HG03457 (cell line): ENCODE measurements at regions not wholly inside any gene's neighbourhood (a gene's known extent, or its start where the extent isn't known, plus 50 kb on each side); places are given as distances from the start of the nearest gene placed in this dataset.

Experiments
- ATAC-seq: cut with Tn5 transposase; IDR thresholded peaks from one replicate; pipeline ENCODE4 v1.9.1; 2021; ENCODE audit warnings: moderate number of reproducible peaks; ENCODE audit not compliant: unreplicated experiment

DNA sequence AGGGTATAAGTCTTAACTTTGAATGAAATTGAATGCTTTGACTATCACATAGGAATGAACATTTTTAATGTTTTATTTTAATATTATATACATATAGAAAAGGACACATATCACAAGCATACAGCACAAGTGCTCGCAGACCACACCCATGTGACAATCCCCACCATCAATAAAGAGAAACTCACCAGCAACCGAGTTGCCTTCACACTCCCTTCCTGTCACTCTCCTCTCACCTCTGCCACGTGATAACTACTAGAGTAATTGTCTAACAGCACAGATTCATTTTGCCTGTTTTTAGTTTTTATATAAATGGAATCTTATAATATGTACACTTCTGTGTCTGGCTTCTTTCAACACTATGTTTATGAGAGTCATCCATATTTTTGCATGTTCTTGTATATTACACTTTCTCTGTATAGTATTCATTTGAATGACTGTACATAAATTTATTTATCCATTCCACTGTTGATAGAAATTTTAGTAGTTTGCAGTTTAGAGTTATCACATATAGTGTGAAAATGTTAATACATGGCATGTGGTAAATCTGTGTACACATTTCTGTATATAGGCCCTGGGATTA lies 304.9 kb upstream of the DUSP10 start:
- ATAC-seq: no peak

- no peak for ATAC-seq
These were observed 303.9 kb upstream of the DUSP10 start for GRCh38 chr1:222045786-222046185.

- ATAC-seq: no peak
These were observed 303.3 kb upstream of the DUSP10 start for GRCh38 chr1:222045236-222045635.

- ATAC-seq: no peak
These were observed 301.8 kb upstream of the DUSP10 start for GRCh38 chr1:222043444-222044292.

DNA sequence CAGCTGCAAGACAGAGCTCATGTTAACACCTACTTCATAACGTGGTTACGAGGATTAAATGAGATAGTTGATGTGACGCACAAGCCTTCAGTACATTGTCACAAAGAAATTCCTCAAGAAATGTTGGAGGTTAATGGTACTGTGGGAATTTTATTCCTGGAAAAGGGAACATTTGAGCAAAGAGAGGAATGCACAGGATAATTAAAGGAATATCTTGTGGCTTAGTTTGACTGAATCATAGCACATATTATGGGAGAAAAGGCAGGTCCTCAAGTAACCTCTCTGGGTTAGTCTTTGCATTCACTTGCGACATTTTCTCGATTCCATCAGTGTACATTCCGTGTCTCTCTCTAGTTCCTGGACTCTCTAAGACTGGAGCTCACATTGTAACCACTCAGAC lies 300.2 kb upstream of the DUSP10 start:
- ATAC-seq: no peak

DNA sequence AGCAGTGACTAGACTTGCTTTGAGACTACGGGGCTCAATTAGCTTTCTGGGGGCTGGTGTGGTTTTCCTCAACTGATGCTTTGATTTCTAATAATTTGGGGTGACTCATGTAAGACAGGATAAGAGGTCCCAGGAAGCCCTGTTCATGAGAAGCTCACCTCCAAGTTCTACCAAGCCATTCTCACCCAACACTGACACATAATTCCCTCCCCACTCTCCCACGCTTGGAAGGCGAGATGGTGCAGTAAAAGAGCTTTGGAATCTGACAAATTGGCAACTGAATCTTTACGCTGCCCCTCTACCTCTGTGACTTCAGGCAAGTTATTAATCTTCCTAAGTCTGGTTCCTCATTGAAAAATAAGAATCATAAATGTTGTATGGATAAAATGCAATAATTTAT lies 299.1 kb upstream of the DUSP10 start:
- no peak for ATAC-seq

DNA sequence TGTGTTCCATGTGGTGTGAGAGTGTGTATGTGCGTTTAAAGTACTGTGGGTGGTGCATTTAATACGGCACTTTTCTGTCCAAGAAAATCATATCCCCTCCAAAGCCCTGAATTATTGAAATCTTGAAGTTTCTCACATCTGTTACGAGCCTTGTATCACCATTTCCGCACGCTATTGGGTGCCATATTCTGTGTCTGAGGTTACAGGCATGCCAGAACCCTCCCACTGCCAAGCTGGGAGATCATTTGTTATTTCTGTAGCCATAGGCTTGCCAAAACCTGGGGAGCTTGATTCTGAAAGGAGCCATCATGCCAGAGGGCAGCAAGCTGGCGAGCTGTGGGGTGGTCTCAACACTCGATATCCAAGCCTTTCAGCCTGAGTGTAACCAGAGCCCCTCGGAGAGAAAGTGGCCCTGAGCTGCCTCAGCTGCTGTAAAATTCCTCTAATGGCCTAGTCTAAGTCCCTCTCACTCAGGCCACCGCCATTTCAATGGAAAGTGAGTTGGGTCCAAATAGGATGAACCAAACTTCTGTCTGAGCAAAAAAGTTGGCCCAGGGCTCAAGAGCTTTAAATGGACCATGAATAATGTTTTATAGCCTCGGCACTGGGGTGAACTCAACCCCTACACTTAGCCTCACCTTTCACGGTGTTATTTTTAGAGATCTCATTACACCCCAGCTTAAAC lies 298.4 kb upstream of the DUSP10 start:
- no peak for ATAC-seq

DNA sequence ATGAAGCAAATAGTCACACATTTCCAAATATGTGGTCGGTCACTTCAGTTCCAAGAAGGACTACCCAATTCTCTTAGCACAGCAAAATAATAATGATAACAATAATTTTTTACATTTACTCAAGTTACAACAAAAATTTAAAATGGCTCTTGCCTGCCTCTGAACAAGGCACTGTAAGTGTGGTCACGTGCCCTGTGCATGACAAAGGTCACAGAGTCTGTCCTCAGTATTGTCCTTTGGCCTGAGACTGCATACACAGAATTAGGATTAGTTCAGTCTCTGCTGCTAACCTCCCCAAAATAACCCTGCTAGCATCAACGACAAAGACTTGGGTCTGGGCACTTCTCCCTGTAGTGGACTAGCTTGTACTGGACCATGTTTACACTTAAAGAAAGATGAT lies 297.1 kb upstream of the DUSP10 start:
- no peak for ATAC-seq

DNA sequence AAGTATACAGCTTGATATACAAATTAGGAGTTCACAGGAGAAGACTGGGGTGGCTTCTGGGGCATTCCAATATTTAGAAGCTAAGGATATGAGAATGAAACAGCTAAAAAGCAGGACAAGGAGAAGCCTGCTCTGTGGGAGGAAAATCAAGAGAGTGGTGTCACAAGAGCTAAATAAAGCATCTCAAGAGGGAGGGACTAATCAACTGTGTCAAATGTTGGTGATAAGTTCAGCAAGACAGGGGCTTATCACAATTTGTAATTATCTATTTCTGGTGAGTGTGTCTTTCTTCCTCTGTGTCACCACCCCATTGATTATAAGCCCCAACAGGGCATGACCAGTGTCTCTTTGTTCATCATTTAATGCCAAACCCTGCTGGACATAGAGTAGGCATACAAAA lies 295.8 kb upstream of the DUSP10 start:
- no peak for ATAC-seq

- ATAC-seq: no peak
These were observed 292.9 kb upstream of the DUSP10 start for GRCh38 chr1:222034790-222035189.

DNA sequence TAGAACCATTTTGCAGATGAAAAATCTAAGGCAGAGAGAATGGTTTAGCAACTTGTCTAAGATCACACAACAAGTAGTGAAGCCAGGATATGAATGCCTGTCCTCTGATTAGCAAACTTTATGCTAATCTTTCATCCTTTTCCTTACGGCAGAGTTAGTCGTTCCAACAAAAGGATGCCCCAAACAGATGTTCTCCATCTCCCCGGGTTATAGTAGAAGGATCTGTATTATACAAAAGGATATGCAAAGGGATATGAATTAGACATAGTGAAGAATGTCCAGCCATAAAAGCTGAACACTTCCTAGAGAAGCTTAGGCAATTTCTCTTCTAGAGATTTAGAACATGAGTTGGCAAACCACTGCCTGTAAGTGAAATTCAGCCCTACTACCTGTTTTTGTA lies 291.6 kb upstream of the DUSP10 start:
- ATAC-seq: no peak

DNA sequence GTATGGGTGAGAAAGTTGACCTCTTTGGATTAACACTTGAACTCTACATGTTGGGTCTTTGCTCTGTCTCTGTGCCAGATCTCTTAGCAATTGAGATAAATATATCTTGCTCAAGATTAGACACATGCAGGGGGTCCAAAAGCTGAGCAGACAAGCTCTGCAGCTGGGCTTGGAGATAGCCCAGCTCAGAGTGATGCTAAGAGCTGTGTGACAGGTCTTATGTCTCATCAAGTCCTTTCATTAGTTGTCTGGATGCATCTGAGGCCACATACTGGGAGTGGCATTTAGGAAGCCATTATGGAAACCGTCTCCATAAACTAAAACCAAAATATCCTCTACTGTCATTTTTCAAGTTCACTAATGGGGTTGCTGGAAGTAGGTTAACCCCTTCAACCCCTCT lies 289.4 kb upstream of the DUSP10 start:
- ATAC-seq: no peak

DNA sequence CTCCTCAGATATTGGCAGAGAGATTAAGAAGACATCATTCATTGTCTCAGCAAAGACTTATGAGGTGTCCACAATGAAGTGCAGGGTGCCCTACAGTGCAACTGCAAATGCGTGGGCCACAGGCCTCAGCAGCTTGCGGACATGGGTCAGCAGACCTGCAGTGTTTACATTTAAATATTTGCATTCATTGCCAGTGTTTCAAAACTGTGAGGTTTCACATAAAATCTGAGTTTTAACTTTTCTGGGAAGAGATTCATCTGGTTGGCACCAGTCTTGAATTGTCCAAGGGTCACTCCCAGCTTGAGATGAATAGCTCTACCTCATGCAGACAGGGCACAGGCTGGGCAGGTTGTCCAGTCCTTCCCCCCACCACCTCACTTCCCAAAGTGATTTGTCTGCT lies 286.8 kb upstream of the DUSP10 start:
- no peak for ATAC-seq

DNA sequence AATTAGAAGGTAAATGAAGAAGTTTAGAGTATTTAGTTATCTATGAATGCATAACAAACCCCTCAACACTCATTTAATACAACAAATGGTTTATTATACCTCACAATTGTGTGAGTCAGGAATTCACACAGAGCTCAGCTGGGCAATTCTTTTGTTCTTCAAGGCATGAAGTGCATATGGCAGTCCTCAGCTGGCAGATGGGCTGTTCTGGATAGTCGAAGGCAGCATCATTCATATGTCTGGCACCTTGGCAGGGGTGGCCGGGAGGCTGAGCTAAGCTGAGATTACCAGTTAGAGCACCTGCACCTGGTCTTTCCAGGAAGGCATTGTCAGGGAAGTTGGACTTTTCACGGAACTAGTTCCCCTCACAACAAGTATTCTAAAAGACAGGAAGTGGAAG lies 286.2 kb upstream of the DUSP10 start:
- no peak for ATAC-seq

DNA sequence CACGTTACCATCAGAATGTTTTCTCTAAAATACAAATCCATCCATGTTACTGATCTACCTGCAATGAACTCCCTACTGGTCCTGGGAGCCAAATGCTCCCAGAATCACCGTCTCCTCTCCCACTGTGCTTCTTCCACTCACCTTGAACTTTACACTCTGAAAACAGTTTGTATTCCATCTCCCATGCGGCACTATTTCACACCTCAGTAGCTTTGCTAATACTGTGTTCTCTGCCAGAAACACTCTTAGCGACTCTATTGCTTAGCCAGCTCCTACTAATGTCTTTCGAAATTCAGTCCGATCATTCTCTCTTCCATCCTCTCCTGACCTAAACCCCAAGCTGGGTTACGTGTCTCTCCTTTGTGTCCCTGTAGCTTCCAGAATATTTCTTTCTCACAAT lies 284.4 kb upstream of the DUSP10 start:
- no peak for ATAC-seq

- ATAC-seq: no peak
These were observed 281.1 kb upstream of the DUSP10 start for GRCh38 chr1:222023025-222023424.

DNA sequence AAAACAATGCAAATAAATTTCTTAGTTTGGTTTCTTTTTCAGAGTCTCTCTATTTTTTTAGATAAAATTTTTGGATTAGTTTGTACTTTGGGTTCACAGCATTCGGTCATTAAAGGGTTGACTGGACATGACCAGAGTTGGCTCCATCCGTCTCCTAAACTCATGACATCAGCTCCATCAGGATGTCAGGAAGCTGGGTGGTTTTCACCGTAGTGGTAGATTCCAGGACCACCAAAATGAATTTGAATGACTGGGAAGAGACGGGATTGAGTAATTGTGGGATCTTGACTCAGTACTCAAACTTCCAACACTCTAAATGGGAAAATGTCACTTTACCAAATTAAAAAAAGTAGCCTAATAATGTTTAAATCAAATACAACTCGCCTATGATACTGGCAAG lies 279.2 kb upstream of the DUSP10 start:
- ATAC-seq: no peak

DNA sequence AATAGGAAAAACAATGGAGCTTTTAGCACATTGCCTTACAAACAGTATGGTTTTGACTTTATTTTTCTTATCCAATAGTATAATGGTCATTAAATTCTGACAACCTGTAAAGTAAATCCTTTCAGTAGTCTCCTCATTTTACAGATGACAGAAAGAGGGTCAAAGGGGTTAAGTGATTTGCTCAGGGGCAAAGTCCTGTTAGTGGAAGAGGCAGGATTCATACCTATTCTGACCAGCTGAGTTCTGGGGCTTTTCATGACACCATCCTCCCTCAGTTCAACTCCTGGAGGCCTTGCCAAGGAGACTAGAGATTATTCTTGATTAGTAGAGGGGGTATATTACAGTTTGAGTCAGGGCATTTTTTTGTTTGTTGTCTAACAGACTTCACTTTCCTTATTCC lies 278.7 kb upstream of the DUSP10 start:
- no peak for ATAC-seq

DNA sequence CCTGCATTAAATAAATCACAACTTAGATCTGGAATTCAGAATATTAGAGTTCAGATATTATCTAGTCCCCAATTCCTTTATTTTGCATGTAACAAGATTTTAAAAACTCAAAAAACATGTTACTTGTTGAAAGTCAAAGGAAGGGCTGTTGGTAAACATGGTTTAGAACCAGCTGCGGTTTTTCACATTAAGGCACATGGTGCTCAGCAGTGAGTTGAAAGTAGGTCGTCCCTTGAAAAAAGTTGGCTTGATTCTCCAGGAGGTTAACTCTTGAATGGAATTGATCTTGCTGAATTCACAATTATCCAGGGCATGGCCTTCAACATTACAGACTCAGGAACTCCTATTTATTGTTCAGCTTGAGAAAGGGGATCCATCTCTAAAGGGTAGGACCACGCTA lies 277.1 kb upstream of the DUSP10 start:
- ATAC-seq: no peak

GRCh38 chr1:222018041-222018440 lies 276.2 kb upstream of the DUSP10 start:
- no peak for ATAC-seq

DNA sequence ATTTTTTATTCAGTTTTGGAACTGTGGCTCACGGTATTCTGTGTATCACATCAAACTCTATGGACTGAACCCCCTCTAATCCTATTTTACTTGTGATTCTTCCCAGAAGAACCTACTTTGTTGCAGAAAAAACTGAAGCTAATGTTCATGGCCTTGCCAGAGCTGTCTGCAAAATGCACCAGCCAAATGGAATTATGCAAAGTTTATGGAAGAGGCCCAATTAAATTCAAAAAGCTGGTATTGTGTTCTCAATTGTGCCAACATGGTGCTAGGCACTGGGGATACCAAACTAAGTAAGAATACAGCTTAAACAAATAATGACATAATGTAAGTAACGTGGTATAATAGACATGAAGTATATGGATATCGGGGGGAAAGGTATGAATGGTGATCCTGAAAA lies 273.8 kb upstream of the DUSP10 start:
- no peak for ATAC-seq

DNA sequence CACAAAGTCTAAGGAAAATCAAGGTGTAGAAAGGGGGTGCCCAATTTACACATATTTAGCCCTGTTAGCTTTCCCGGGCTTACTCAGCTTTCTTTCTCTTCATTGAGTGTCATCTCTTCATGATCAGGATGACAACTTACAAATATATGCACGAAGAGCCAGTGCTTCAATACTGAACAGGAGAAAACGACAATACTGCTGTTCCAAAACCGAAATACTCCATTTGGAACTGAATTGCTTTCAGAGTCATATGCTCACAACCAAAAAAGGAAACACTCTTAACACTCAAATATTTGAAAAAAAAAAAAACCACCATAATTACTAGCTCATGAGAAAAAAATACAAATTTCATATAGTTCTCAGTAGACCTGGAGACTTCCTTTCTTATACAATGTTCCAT lies 272.1 kb upstream of the DUSP10 start:
- ATAC-seq: no peak
